Smooth muscle cell (in vitro differentiated cells): ENCODE measurements at regions not wholly inside any gene's neighbourhood (a gene's known extent, or its start where the extent isn't known, plus 50 kb on each side); places are given as distances from the start of the nearest gene placed in this dataset.

ENCODE experiments used
- DNase-seq: peaks from one replicate; lab custom pipeline; 2025; ENCODE audit not compliant: unreplicated experiment; lab: John Stamatoyannopoulos, UW
- H2AFZ ChIP-seq: fragments of 200-600 bp; sonication (generic); 2 replicates; pipeline ENCODE4 v1.6.0; 2016; ENCODE audit warnings: antibody characterized with exemption, low read depth, mild to moderate bottlenecking
- H3F3A ChIP-seq: fragments of 200-600 bp; sonication (generic); 2 replicates; pipeline ENCODE4 v1.6.0; 2017; ENCODE audit warnings: antibody characterized with exemption, low read depth
- H3K27ac ChIP-seq: fragments of 200-600 bp; sonication (generic); 2 replicates; pipeline ENCODE4 v1.5.1; 2016; ENCODE audit warnings: low read depth, mild to moderate bottlenecking
- H3K27me3 ChIP-seq: fragments of 200-600 bp; sonication (generic); 2 replicates; pipeline ENCODE4 v1.6.1; 2016; ENCODE audit warnings: low read depth, mild to moderate bottlenecking
- H3K36me3 ChIP-seq: fragments of 200-600 bp; sonication (generic); 2 replicates; pipeline ENCODE4 v1.5.1; 2016; ENCODE audit warnings: low read depth
- H3K4me1 ChIP-seq: fragments of 200-600 bp; sonication (generic); 2 replicates; pipeline ENCODE4 v1.5.1; 2016; ENCODE audit warnings: low read depth
- H3K4me2 ChIP-seq: fragments of 200-600 bp; sonication (generic); 2 replicates; pipeline ENCODE4 v1.6.0; 2016; ENCODE audit warnings: mild to moderate bottlenecking
- H3K4me3 ChIP-seq: fragments of 200-600 bp; sonication (generic); 2 replicates; pipeline ENCODE4 v1.5.1; 2016; ENCODE audit warnings: mild to moderate bottlenecking
- H3K79me2 ChIP-seq: fragments of 200-600 bp; sonication (generic); 2 replicates; pipeline ENCODE4 v1.6.0; 2016; ENCODE audit warnings: low read depth, mild to moderate bottlenecking
- H3K9ac ChIP-seq: fragments of 200-600 bp; sonication (generic); 2 replicates; pipeline ENCODE4 v1.6.0; 2016; ENCODE audit warnings: low read depth
- H3K9me3 ChIP-seq: fragments of 200-600 bp; sonication (generic); replicated peaks from 2 replicates; pipeline ENCODE4 v1.5.1; 2016; ENCODE audit warnings: low read depth
- H4K20me1 ChIP-seq: fragments of 200-600 bp; sonication (generic); 2 replicates; pipeline ENCODE4 v1.6.0; 2016; ENCODE audit warnings: low read depth
- CTCF ChIP-seq: fragments of 200-600 bp; sonication (generic); IDR thresholded peaks from 2 replicates; pipeline ENCODE4 v1.5.1; 2017; ENCODE audit warnings: borderline replicate concordance, mild to moderate bottlenecking, antibody characterized with exemption; ENCODE audit not compliant: insufficient read depth, poor library complexity, severe bottlenecking
- WGBS: methylation state at CpG from one replicate; pipeline ENCODE4 v1.1.7; 2016; ENCODE audit warnings: low lambda C conversion rate; 5-methylcytosine and 5-hydroxymethylcytosine counted together

- Histone ChIP-seq H3K4me1 (peaks cover 30% of the 10 kb centered on the region), H3K27me3 (no peaks in the 10 kb centered on the region), H3K36me3 (no peaks in the 10 kb centered on the region), H4K20me1 (no peaks in the 10 kb centered on the region), H3K9me3 (no peaks in the 10 kb centered on the region), H3K9ac (no peak overlapping the region), H3K79me2 (no peaks in the 10 kb centered on the region), H3F3A (no peaks in the 10 kb centered on the region), H3K4me3 (no peak overlapping the region), H3K4me2 (no peak overlapping the region), H2AFZ (no peak overlapping the region), H3K27ac (no peak overlapping the region)
- TF ChIP-seq CTCF, result no peak
- no peak for DNase-seq
- 56% methylated on average over 3 of the region's 3 CpGs for WGBS
Observed at GRCh38 chr2:138274421-138275291, 226.9 kb upstream of the SPOPL start.

GRCh38 chr2:138275292-138275690, 226.3 kb upstream of the SPOPL start:
- Histone ChIP-seq H3K79me2 (no peaks in the 10 kb centered on the region), H3K27ac (peak overlapping the region; percentile 30), H3K4me1 (peaks cover 30% of the 10 kb centered on the region), H3K9ac (no peak overlapping the region), H3K36me3 (no peaks in the 10 kb centered on the region), H3K27me3 (no peaks in the 10 kb centered on the region), H4K20me1 (no peaks in the 10 kb centered on the region), H3K4me2 (no peak overlapping the region), H3F3A (no peaks in the 10 kb centered on the region), H2AFZ (no peak overlapping the region), H3K4me3 (no peak overlapping the region), H3K9me3 (no peaks in the 10 kb centered on the region)
- TF ChIP-seq CTCF, result no peak
- 46% methylated on average over 2 of the region's 2 CpGs for WGBS
- no peak for DNase-seq

- Histone ChIP-seq H3K4me3 (no peak overlapping the region), H3K36me3 (no peaks in the 10 kb centered on the region), H3K27me3 (no peaks in the 10 kb centered on the region), H3K27ac (peak overlapping the region; percentile 30), H4K20me1 (no peaks in the 10 kb centered on the region), H2AFZ (no peak overlapping the region), H3K9ac (no peak overlapping the region), H3K9me3 (no peaks in the 10 kb centered on the region), H3K4me2 (no peak overlapping the region), H3K4me1 (peaks cover 30% of the 10 kb centered on the region), H3K79me2 (no peaks in the 10 kb centered on the region), H3F3A (no peaks in the 10 kb centered on the region)
- no peak for DNase-seq
- WGBS, result 55% methylated on average over 4 of the region's 4 CpGs
- TF ChIP-seq CTCF, result no peak
Observed at GRCh38 chr2:138275881-138276280, 225.7 kb upstream of the SPOPL start.

GRCh38 chr2:138276339-138276738, 225.2 kb upstream of the SPOPL start:
- H3K27me3 ChIP-seq, result no peaks in the 10 kb centered on the region
- no peak overlapping the region for H3K9ac ChIP-seq
- H3F3A ChIP-seq, result no peaks in the 10 kb centered on the region
- peaks cover 30% of the 10 kb centered on the region for H3K4me1 ChIP-seq
- no peak overlapping the region for H2AFZ ChIP-seq
- no peak overlapping the region for H3K4me3 ChIP-seq
- no peak overlapping the region for H3K4me2 ChIP-seq
- 8% methylated on average over 1 of the region's 1 CpG for WGBS
- DNase-seq, result no peak
- peak overlapping the region; percentile 30 for H3K27ac ChIP-seq
- no peaks in the 10 kb centered on the region for H3K9me3 ChIP-seq
- TF ChIP-seq CTCF, result no peak
- no peaks in the 10 kb centered on the region for H3K79me2 ChIP-seq
- no peaks in the 10 kb centered on the region for H3K36me3 ChIP-seq
- no peaks in the 10 kb centered on the region for H4K20me1 ChIP-seq
